ENCODE measurements at regions not wholly inside any gene's neighbourhood (a gene's known extent, or its start where the extent isn't known, plus 50 kb on each side); places are given as distances from the start of the nearest gene placed in this dataset.

DNA sequence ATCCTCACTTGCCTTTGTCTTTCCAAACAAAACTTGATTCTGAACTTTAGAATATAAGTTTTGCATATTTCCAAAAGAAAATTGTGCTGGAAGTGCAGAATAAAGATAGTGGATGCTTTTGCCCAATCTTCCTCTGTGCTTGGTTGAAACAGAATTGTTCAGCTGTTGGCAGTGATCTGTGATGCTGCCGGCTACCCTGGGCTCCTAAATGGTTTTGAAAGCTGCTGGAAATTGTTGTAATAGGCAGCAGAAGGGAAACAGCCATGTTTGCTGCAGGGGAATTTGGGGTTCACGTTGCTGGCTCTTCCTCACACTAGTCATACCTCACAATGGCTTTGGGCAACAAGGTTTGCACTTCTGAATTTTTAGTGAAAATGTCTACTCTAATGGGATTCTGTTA, 398.0 kb downstream of the RAPGEF2 start:
- TF ChIP-seq GATA3 (IDR thresholded peaks at IDR 0.05; ENCODE audit: low read depth, low read length) (no peak), GATA2 (IDR thresholded peaks at IDR 0.05; ENCODE audit: low read depth, low read length) (no peak)
